ENCODE measurements at regions not wholly inside any gene's neighbourhood (a gene's known extent, or its start where the extent isn't known, plus 50 kb on each side); places are given as distances from the start of the nearest gene placed in this dataset.

DNA sequence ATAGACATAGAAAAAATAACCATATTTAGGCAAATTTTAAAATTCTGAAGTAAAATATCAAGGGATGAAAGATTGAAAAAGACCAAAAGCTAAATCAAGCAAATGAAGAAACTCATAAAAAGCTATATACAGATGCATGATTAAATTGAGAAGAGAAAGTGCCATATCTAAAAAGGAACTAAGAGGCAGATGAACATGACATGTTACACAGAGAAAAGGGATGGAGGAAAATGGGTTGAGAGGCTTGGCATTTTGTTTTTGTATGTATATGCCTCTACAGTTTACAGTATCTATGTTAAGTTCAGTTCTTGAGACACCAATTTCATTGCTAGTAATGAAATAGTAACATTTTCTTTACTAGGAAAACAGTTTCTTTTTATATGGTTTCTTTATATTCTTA lies 1507.4 kb upstream of the SPRY2 start:
- TF ChIP-seq, protein P1, sequence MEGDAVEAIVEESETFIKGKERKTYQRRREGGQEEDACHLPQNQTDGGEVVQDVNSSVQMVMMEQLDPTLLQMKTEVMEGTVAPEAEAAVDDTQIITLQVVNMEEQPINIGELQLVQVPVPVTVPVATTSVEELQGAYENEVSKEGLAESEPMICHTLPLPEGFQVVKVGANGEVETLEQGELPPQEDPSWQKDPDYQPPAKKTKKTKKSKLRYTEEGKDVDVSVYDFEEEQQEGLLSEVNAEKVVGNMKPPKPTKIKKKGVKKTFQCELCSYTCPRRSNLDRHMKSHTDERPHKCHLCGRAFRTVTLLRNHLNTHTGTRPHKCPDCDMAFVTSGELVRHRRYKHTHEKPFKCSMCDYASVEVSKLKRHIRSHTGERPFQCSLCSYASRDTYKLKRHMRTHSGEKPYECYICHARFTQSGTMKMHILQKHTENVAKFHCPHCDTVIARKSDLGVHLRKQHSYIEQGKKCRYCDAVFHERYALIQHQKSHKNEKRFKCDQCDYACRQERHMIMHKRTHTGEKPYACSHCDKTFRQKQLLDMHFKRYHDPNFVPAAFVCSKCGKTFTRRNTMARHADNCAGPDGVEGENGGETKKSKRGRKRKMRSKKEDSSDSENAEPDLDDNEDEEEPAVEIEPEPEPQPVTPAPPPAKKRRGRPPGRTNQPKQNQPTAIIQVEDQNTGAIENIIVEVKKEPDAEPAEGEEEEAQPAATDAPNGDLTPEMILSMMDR (IDR thresholded peaks at IDR 0.05), result no peak
- no peak for TF ChIP-seq POLR2A (IDR thresholded peaks at IDR 0.05)
